ENCODE measurements at regions not wholly inside any gene's neighbourhood (a gene's known extent, or its start where the extent isn't known, plus 50 kb on each side); places are given as distances from the start of the nearest gene placed in this dataset.

GRCh38 chr3:194857469-194858113 lies 171.9 kb downstream of the FAM43A start:
- no peaks in the 10 kb centered on the region for H3K9me3 ChIP-seq
- no peak overlapping the region for H3K4me3 ChIP-seq
- intact Hi-C loops (cut with DNase I; ENCODE audit: low total_unique reads) = no loop called here
- TF ChIP-seq POLR2A (IDR thresholded peaks at IDR 0.05) = no peak
- H3K36me3 ChIP-seq (ENCODE audit: low read depth, missing control alignments) = no peaks in the 10 kb centered on the region
- 95 to 97% methylated on average over 9 of the region's 9 CpGs for WGBS, 2 donors
- no peak overlapping the region for H3K27ac ChIP-seq
- H3K27me3 ChIP-seq = no peaks in the 10 kb centered on the region
- peaks cover 5% of the 10 kb centered on the region for H3K4me1 ChIP-seq
- no peak for DNase-seq

- Histone ChIP-seq H3K27ac (no peak overlapping the region), H3K9me3 (no peaks in the 10 kb centered on the region), H3K4me3 (no peak overlapping the region), H3K4me1 (no peaks in the 10 kb centered on the region), H3K27me3 (no peaks in the 10 kb centered on the region), H3K36me3 (ENCODE audit: low read depth, missing control alignments) (no peaks in the 10 kb centered on the region)
- WGBS, 2 donors = 79 to 81% methylated on average over 2 of the region's 2 CpGs
- DNase-seq = no peak
- intact Hi-C loops (cut with DNase I; ENCODE audit: low total_unique reads) = no loop called here
- TF ChIP-seq POLR2A (IDR thresholded peaks at IDR 0.05) = no peak
- no peak for TF ChIP-seq CTCF (IDR thresholded peaks at IDR 0.05)
Observed at GRCh38 chr3:194858382-194858781, 172.7 kb downstream of the FAM43A start.

GRCh38 chr3:194860725-194861124 lies 175.0 kb downstream of the FAM43A start:
- Histone ChIP-seq H3K9me3 (no peaks in the 10 kb centered on the region), H3K4me3 (no peak overlapping the region), H3K4me1 (no peaks in the 10 kb centered on the region), H3K27ac (no peak overlapping the region), H3K36me3 (ENCODE audit: low read depth, missing control alignments) (no peaks in the 10 kb centered on the region), H3K27me3 (no peaks in the 10 kb centered on the region)
- intact Hi-C loops (cut with DNase I; ENCODE audit: low total_unique reads) = no loop called here
- no peak for DNase-seq
- WGBS, 2 donors = 76 to 85% methylated on average over 9 of the region's 9 CpGs
- TF ChIP-seq CTCF (IDR thresholded peaks at IDR 0.05) (no peak), POLR2A (IDR thresholded peaks at IDR 0.05) (no peak)

- H3K4me3 ChIP-seq = no peak overlapping the region
- H3K4me1 ChIP-seq = no peaks in the 10 kb centered on the region
- WGBS, 2 donors = 89 to 96% methylated on average over 4 of the region's 4 CpGs
- intact Hi-C loops (cut with DNase I; ENCODE audit: low total_unique reads) = no loop called here
- H3K27ac ChIP-seq = no peak overlapping the region
- no peaks in the 10 kb centered on the region for H3K27me3 ChIP-seq
- DNase-seq = no peak
- no peak for TF ChIP-seq POLR2A (IDR thresholded peaks at IDR 0.05)
- TF ChIP-seq CTCF (IDR thresholded peaks at IDR 0.05) = no peak
- H3K9me3 ChIP-seq = no peaks in the 10 kb centered on the region
- H3K36me3 ChIP-seq (ENCODE audit: low read depth, missing control alignments) = no peaks in the 10 kb centered on the region
Observed at GRCh38 chr3:194861375-194861774, 175.7 kb downstream of the FAM43A start.

- 66 to 72% methylated on average over 3 of the region's 3 CpGs for WGBS, 2 donors
- no peaks in the 10 kb centered on the region for H3K27me3 ChIP-seq
- no peaks in the 10 kb centered on the region for H3K36me3 ChIP-seq (ENCODE audit: low read depth, missing control alignments)
- H3K4me1 ChIP-seq = peaks cover 6% of the 10 kb centered on the region
- intact Hi-C loops (cut with DNase I; ENCODE audit: low total_unique reads) = no loop called here
- H3K4me3 ChIP-seq = no peak overlapping the region
- H3K9me3 ChIP-seq = no peaks in the 10 kb centered on the region
- DNase-seq = no peak
- H3K27ac ChIP-seq = no peak overlapping the region
- TF ChIP-seq CTCF (IDR thresholded peaks at IDR 0.05) (no peak), POLR2A (IDR thresholded peaks at IDR 0.05) (no peak)
Observed at GRCh38 chr3:194865061-194865460, 179.4 kb downstream of the FAM43A start.

All from testis (tissue), 2 donors.